ENCODE measurements at regions not wholly inside any gene's neighbourhood (a gene's known extent, or its start where the extent isn't known, plus 50 kb on each side); places are given as distances from the start of the nearest gene placed in this dataset.

- no peak for DNase-seq
- no peaks in the 10 kb centered on the region for H3K27me3 ChIP-seq
- TF ChIP-seq, protein P1, sequence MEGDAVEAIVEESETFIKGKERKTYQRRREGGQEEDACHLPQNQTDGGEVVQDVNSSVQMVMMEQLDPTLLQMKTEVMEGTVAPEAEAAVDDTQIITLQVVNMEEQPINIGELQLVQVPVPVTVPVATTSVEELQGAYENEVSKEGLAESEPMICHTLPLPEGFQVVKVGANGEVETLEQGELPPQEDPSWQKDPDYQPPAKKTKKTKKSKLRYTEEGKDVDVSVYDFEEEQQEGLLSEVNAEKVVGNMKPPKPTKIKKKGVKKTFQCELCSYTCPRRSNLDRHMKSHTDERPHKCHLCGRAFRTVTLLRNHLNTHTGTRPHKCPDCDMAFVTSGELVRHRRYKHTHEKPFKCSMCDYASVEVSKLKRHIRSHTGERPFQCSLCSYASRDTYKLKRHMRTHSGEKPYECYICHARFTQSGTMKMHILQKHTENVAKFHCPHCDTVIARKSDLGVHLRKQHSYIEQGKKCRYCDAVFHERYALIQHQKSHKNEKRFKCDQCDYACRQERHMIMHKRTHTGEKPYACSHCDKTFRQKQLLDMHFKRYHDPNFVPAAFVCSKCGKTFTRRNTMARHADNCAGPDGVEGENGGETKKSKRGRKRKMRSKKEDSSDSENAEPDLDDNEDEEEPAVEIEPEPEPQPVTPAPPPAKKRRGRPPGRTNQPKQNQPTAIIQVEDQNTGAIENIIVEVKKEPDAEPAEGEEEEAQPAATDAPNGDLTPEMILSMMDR (IDR thresholded peaks at IDR 0.05) = no peak
- H3K4me1 ChIP-seq = no peaks in the 10 kb centered on the region
- no peak overlapping the region for H3K4me3 ChIP-seq
- H3K27ac ChIP-seq = no peak overlapping the region
- H3K9me3 ChIP-seq = peaks cover 0 to 34% of the 10 kb centered on the region in 2 donors
- intact Hi-C loops (cut with DNase I) = no loop called here
- no peak for ATAC-seq
- H3K36me3 ChIP-seq = no peaks in the 10 kb centered on the region
These were observed 1176.1 kb downstream of the LRFN5 start for GRCh38 chr14:42782754-42783153.

DNA sequence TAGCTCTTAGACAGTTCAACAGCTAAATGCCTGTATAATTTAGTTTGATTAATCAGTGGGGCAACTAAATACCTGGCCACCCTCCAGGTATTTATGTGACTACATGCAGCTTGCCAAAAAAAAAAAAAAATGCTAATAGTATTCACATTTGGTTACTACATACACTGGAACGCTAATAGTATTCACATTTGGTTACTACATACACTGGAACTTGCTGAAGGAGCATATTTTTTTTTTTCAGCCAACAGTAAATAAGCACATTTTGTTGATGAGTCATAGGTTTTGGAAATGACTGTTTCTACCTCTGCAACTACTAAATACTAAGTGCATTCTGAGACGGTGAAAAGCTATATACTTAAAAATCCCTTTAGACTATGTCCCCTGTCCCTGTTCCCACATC lies 1172.3 kb downstream of the LRFN5 start:
- TF ChIP-seq, protein P1 (IDR thresholded peaks at IDR 0.05) = no peak
- intact Hi-C loops (cut with DNase I) = no loop called here
- DNase-seq (peak in 2 of 4 donors; percentile 6 to 10), ATAC-seq (no peak)
- no peak overlapping the region for H3K4me3 ChIP-seq
- no peaks in the 10 kb centered on the region for H3K4me1 ChIP-seq
- no peaks in the 10 kb centered on the region for H3K36me3 ChIP-seq
- no peaks in the 10 kb centered on the region for H3K27me3 ChIP-seq
- H3K27ac ChIP-seq = no peak overlapping the region
- peaks cover 0 to 4% of the 10 kb centered on the region in 2 donors for H3K9me3 ChIP-seq

- ATAC-seq = no peak
- TF ChIP-seq, protein P1 (IDR thresholded peaks at IDR 0.05) = no peak
- intact Hi-C loops (cut with DNase I) = no loop called here
These were observed 1144.1 kb downstream of the LRFN5 start for GRCh38 chr14:42750771-42751170.

DNA sequence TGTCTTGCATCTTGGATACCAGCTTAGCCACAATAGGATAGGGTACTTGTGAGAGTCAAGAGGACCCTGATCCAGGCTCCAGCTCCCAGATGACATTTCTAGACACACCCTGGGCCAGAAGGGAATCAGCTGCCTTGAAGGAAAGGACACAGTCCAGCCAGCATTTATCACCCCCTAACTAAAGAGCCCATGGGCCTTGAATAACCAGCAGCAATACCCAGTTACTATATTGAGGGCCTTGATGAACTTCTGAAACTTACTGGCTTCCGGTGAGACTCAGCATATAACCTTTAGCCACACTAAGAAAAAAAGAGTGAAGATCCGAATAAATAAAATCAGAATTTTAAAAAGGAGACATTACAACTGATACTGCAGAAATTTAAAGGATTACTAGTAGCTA lies 1135.4 kb downstream of the LRFN5 start:
- Histone ChIP-seq H3K4me1 (no peaks in the 10 kb centered on the region), H3K4me3 (no peak overlapping the region), H3K27me3 (no peaks in the 10 kb centered on the region), H3K36me3 (no peaks in the 10 kb centered on the region), H3K9me3 (peaks cover 0 to 7% of the 10 kb centered on the region in 2 donors), H3K27ac (no peak overlapping the region)
- ATAC-seq (no peak), DNase-seq (no peak)
- intact Hi-C loops (cut with DNase I) = no loop called here
- TF ChIP-seq, protein P1 (IDR thresholded peaks at IDR 0.05) = no peak

More at GRCh38 chr14:42750771-42751170, 1144.1 kb downstream of the LRFN5 start:
- Histone ChIP-seq H3K9me3 (no peaks in the 10 kb centered on the region), H3K4me1 (no peaks in the 10 kb centered on the region), H3K27ac (no peak overlapping the region), H3K4me3 (no peak overlapping the region), H3K36me3 (no peaks in the 10 kb centered on the region), H3K27me3 (no peaks in the 10 kb centered on the region)
- DNase-seq = no peak

GRCh38 chr14:42736408-42736807 lies 1129.7 kb downstream of the LRFN5 start:
- no peak for DNase-seq
- Histone ChIP-seq H3K9me3 (peaks cover 0 to under 1% of the 10 kb centered on the region in 2 donors), H3K4me1 (no peaks in the 10 kb centered on the region), H3K27me3 (no peaks in the 10 kb centered on the region), H3K27ac (no peak overlapping the region), H3K36me3 (no peaks in the 10 kb centered on the region), H3K4me3 (no peak overlapping the region)
- TF ChIP-seq, protein P1 (IDR thresholded peaks at IDR 0.05) = no peak
- intact Hi-C loops (cut with DNase I) = no loop called here
- no peak for ATAC-seq
